ENCODE measurements at regions not wholly inside any gene's neighbourhood (a gene's known extent, or its start where the extent isn't known, plus 50 kb on each side); places are given as distances from the start of the nearest gene placed in this dataset.

GRCh38 chr1:55329091-55329490, 113.9 kb upstream of the USP24 start:
- TF ChIP-seq CTCF (conservative IDR thresholded peaks at IDR 0.05; ENCODE audit: low read length) (no peak), EZH2phosphoT487 (IDR thresholded peaks at IDR 0.05; ENCODE audit: borderline replicate concordance, low read depth, low read length) (no peak)
